A549 (cell line): ENCODE measurements at regions not wholly inside any gene's neighbourhood (a gene's known extent, or its start where the extent isn't known, plus 50 kb on each side); places are given as distances from the start of the nearest gene placed in this dataset.

Experiments
- CHD4 ChIP-seq: fragments of 200-600 bp; sonication (generic); IDR thresholded peaks from 2 replicates; pipeline ENCODE4 v1.6.1; 2016; ENCODE audit warnings: antibody characterized with exemption, mild to moderate bottlenecking, borderline replicate concordance
- HDAC2 ChIP-seq: fragments of 200-600 bp; sonication (generic); IDR thresholded peaks from 2 replicates; pipeline ENCODE4 v1.6.1; 2016
- JUNB ChIP-seq: fragments of >200 bp; sonication (Bioruptor Twin); formaldehyde crosslinking; IDR thresholded peaks from 2 replicates; pipeline ENCODE4 v1.6.1; 2016
- POLR2A ChIP-seq: IDR thresholded peaks from 2 replicates; pipeline ENCODE4 v1.6.1; 2012; ENCODE audit warnings: mild to moderate bottlenecking, low read length
- RAD21 ChIP-seq, 2 experiments: fragments of >200 bp in 1 of 2; sonication (Bioruptor Twin) in 1 of 2; formaldehyde crosslinking in 1 of 2; IDR thresholded peaks in 1 of 2; conservative IDR thresholded peaks in 1 of 2; 2 replicates in 1 of 2; 3 replicates in 1 of 2; pipeline ENCODE4 v1.6.1; 2012 to 2018; ENCODE audit warnings: inconsistent platforms in 1 of 2
- RFX5 ChIP-seq: fragments of 450-650 bp; IDR thresholded peaks from 2 replicates; pipeline ENCODE4 v1.7.1; 2014; ENCODE audit warnings: antibody characterized with exemption, mild to moderate bottlenecking, moderate library complexity
- ZNF302 ChIP-seq: fragments of 250-450 bp; sonication (Bioruptor Pico); IDR thresholded peaks from 2 replicates; pipeline ENCODE4 v1.9.0; 2021; ENCODE audit warnings: inconsistent platforms, mild to moderate bottlenecking, moderate library complexity
- TF ChIP-seq, protein P1 (sequence below): fragments of >200 bp; sonication (Bioruptor Twin); formaldehyde crosslinking; IDR thresholded peaks from 3 replicates; pipeline ENCODE4 v1.5.1; 2016

DNA sequence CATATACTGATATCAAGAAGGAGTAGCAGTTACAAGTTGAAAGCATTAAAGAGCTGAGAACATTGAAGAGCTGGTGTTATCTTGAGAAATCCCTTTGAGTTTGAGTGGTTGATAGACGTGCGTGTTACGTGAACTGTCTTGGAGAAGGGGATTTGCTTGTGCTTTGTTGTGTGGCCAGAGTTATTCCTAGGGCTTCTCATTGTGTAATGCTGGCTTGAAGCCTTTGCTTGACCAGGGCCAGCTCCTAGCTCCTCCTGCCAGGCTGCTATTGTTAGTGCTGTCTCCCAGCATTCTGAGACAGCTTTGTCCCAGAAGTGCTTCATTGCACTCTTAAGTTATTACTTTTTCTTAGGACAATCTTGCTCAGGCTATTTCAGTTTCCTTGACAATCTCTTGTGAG, 116.2 kb upstream of the KCNK2 start:
- TF ChIP-seq, protein P1, sequence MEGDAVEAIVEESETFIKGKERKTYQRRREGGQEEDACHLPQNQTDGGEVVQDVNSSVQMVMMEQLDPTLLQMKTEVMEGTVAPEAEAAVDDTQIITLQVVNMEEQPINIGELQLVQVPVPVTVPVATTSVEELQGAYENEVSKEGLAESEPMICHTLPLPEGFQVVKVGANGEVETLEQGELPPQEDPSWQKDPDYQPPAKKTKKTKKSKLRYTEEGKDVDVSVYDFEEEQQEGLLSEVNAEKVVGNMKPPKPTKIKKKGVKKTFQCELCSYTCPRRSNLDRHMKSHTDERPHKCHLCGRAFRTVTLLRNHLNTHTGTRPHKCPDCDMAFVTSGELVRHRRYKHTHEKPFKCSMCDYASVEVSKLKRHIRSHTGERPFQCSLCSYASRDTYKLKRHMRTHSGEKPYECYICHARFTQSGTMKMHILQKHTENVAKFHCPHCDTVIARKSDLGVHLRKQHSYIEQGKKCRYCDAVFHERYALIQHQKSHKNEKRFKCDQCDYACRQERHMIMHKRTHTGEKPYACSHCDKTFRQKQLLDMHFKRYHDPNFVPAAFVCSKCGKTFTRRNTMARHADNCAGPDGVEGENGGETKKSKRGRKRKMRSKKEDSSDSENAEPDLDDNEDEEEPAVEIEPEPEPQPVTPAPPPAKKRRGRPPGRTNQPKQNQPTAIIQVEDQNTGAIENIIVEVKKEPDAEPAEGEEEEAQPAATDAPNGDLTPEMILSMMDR: no peak
- TF ChIP-seq RAD21 (conservative IDR thresholded peaks at IDR 0.05 in 1 of 2, IDR thresholded peaks at IDR 0.05 in 1 of 2) (no peak), RFX5 (no peak), POLR2A (no peak), CHD4 (no peak), JUNB (no peak), HDAC2 (no peak), ZNF302 (CRISPR knock-in tag) (no peak)
